RPMI7951 (cell line): ENCODE measurements at regions not wholly inside any gene's neighbourhood (a gene's known extent, or its start where the extent isn't known, plus 50 kb on each side); places are given as distances from the start of the nearest gene placed in this dataset.
"Not testable (repeated sequence)": the region's sequence is repeated elsewhere in the genome, so short reads cannot be mapped to it uniquely, and the experiment has no call there.

Experiments
- DNase-seq: peaks from one replicate; pipeline ENCODE4 v3.0.0-alpha.2; 2012; ENCODE audit warnings: low read depth

- DNase-seq, result no peak
Measured at GRCh38 chr12:34606749-34607519, 584.6 kb downstream of the ALG10 start.

GRCh38 chr12:34607520-34608195 lies 585.4 kb downstream of the ALG10 start:
- no peak for DNase-seq

- not testable (repeated sequence) for DNase-seq
Measured at GRCh38 chr12:34613988-34614387, 591.7 kb downstream of the ALG10 start.

GRCh38 chr12:34625116-34625515 lies 602.8 kb downstream of the ALG10 start:
- peak; percentile 28 for DNase-seq

- DNase-seq, result no peak
Measured at GRCh38 chr12:34626363-34627157, 604.3 kb downstream of the ALG10 start.
